Right lobe of liver (tissue), 6 donors: ENCODE measurements at regions not wholly inside any gene's neighbourhood (a gene's known extent, or its start where the extent isn't known, plus 50 kb on each side); places are given as distances from the start of the nearest gene placed in this dataset.

Experiments
- ATAC-seq, 4 donors: fragments of 200-7000 bp; cut with Tn5 transposase; one replicate each; pipeline ENCODE4 v1.9.1; 2020; ENCODE audit warnings: mild to moderate bottlenecking in 4 of 4, moderate library complexity in 4 of 4
- DNase-seq, 3 donors: peaks; one replicate each; pipeline ENCODE4 v3.0.0-alpha.2; 2020
- H3K27ac ChIP-seq, 3 donors: fragments of 200-600 bp; one replicate each; pipeline ENCODE4 v1.8.0; 2022
- H3K27me3 ChIP-seq, 2 donors: fragments of 200-600 bp; one replicate each; pipeline ENCODE4 v1.8.0; 2022
- H3K36me3 ChIP-seq, 4 donors: fragments of 200-600 bp; sonication (generic) in 1 of 4; one replicate each; pipeline versions ENCODE4 v1.5.1 to v1.8.0; 2017 to 2022; ENCODE audit warnings: control low read depth in 1 of 4
- H3K4me1 ChIP-seq, 4 donors: fragments of 200-600 bp; sonication (generic) in 1 of 4; one replicate each; pipeline versions ENCODE4 v1.5.1 to v1.8.0; 2017 to 2022; ENCODE audit warnings: control low read depth in 1 of 4
- H3K4me3 ChIP-seq, 3 donors: fragments of 200-600 bp; one replicate each; pipeline ENCODE4 v1.8.0; 2022
- H3K9me3 ChIP-seq, 4 donors: fragments of 200-600 bp; sonication (generic) in 1 of 4; one replicate each; pipeline versions ENCODE4 v1.5.1 to v1.8.0; 2017 to 2022; ENCODE audit warnings: control low read depth in 1 of 4
- CTCF ChIP-seq, 4 donors: fragments of 200-600 bp in 3 of 4; fragments of 450-650 bp in 1 of 4; IDR thresholded peaks; one replicate each; pipeline versions ENCODE4 v1.5.1 to v1.8.0; 2016 to 2022; ENCODE audit warnings: antibody characterized with exemption in 4 of 4, mild to moderate bottlenecking in 2 of 4
- POLR2A ChIP-seq: fragments of 450-650 bp; IDR thresholded peaks from one replicate; pipeline ENCODE4 v1.6.1; 2017; ENCODE audit warnings: antibody characterized with exemption, mild to moderate bottlenecking
- WGBS: methylation state at CpG from one replicate; pipeline ENCODE4 v1.1.6; 2018; ENCODE audit warnings: low coverage, low lambda C conversion rate; ENCODE audit not compliant: insufficient coverage; ENCODE audit errors: missing lambda C conversion rate; 5-methylcytosine and 5-hydroxymethylcytosine counted together
- intact Hi-C, 2 donors: fragments of 100-400 bp; cut with DNase I; formaldehyde crosslinking; loops; one replicate each; pipeline versions ENCODE4 v1.11.2 to v1.14.1; 2022
- donor health status: DM: no; HTN: yes; CAD: no.
- donor health status: DM: no; HTN: no; CAD: no.
- donor health status: DM: no; HTN: no; CAD: no.
- donor health status: DM: no; HTN: yes; CAD: no.
- donor health status: DM: no; HTN: yes; CAD: no.

GRCh38 chr15:67892559-67893377 is 52.9 kb upstream of the RNU6-1 start:
- WGBS: 67% methylated on average over 2 of the region's 2 CpGs
- H3K36me3 ChIP-seq: no peaks in the 10 kb centered on the region
- DNase-seq (no peak), ATAC-seq (peak in 1 of 4 donors; percentile 56)
- intact Hi-C loops: no loop called here
- no peak overlapping the region for H3K27ac ChIP-seq
- TF ChIP-seq CTCF (IDR thresholded peaks at IDR 0.05) (no peak), POLR2A (no peak)
- no peaks in the 10 kb centered on the region for H3K9me3 ChIP-seq
- peaks cover 0 to 9% (median 2%) of the 10 kb centered on the region in 4 donors for H3K4me1 ChIP-seq
- H3K27me3 ChIP-seq: no peaks in the 10 kb centered on the region
- H3K4me3 ChIP-seq: no peak overlapping the region

GRCh38 chr15:67895237-67895636 is 55.4 kb upstream of the RNU6-1 start:
- Histone ChIP-seq H3K9me3 (no peaks in the 10 kb centered on the region), H3K4me3 (no peak overlapping the region), H3K4me1 (peaks cover 0 to 23% (median 6%) of the 10 kb centered on the region in 4 donors), H3K36me3 (no peaks in the 10 kb centered on the region), H3K27ac (no peak overlapping the region), H3K27me3 (no peaks in the 10 kb centered on the region)
- intact Hi-C loops: no loop called here
- no peak for ATAC-seq
- no peak for DNase-seq
- no peak for TF ChIP-seq CTCF (IDR thresholded peaks at IDR 0.05)
- no peak for TF ChIP-seq POLR2A

- H3K27ac ChIP-seq: no peak overlapping the region
- no peak for TF ChIP-seq POLR2A
- TF ChIP-seq CTCF (IDR thresholded peaks at IDR 0.05): no peak
- 95% methylated on average over 2 of the region's 3 CpGs for whole genome bisulfite sequencing
- no peak overlapping the region for H3K4me3 ChIP-seq
- ATAC-seq: peak in 2 of 4 donors; percentile 37 to 54
- H3K9me3 ChIP-seq: no peaks in the 10 kb centered on the region
- H3K4me1 ChIP-seq: peaks cover 0 to 16% (median 6%) of the 10 kb centered on the region in 4 donors
- no peaks in the 10 kb centered on the region for H3K27me3 ChIP-seq
- H3K36me3 ChIP-seq: no peaks in the 10 kb centered on the region
- intact Hi-C loops: no loop called here
- no peak for DNase-seq
Measured at GRCh38 chr15:67897646-67898339, 57.9 kb upstream of the RNU6-1 start.

- ATAC-seq (peak; percentile 57 to 87 (median 68)), DNase-seq (no peak)
- no peak for TF ChIP-seq CTCF (IDR thresholded peaks at IDR 0.05)
- TF ChIP-seq POLR2A: no peak
- Histone ChIP-seq H3K27me3 (no peaks in the 10 kb centered on the region), H3K36me3 (no peaks in the 10 kb centered on the region), H3K4me1 (peaks cover 0 to 15% (median 6%) of the 10 kb centered on the region in 4 donors), H3K9me3 (no peaks in the 10 kb centered on the region), H3K4me3 (no peak overlapping the region), H3K27ac (peak overlapping the region; percentile 11 to 53 (median 22))
- intact Hi-C loops: no loop called here
- WGBS: 30% methylated on average over 7 of the region's 9 CpGs
Measured at GRCh38 chr15:67899596-67900283, 59.9 kb upstream of the RNU6-1 start.
